ENCODE measurements at regions not wholly inside any gene's neighbourhood (a gene's known extent, or its start where the extent isn't known, plus 50 kb on each side); places are given as distances from the start of the nearest gene placed in this dataset.

DNA sequence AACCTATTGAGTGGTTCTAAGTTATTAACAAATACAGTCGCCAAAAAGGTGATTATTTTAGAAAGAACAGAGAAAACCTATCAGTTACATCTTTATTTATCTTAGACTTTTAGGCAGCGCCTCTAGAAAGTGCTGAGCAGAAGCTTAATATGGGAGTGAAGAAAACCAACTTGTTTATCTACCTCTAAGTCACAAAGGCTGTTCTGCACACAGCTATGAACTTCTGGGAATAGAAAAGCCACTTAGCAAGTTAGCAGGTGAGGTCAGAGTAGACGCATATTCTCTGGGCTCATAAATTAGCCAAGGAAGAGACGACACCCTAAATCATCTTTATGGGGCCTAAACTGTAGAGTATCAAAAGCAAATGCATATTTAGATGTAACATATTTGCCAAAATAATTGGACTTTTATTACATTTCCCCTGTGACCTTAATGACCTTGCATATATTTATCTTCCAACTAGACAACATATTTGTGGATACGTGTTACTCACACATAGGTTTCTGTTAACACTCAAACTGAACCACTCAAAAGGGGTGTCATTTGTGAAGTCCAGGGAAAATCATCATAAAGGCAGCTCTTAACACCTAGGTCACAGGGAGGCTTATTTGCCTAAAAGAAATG lies 267.1 kb downstream of the ADGB start:
- no peak for DNase-seq (ENCODE audit: low spot score)

DNA sequence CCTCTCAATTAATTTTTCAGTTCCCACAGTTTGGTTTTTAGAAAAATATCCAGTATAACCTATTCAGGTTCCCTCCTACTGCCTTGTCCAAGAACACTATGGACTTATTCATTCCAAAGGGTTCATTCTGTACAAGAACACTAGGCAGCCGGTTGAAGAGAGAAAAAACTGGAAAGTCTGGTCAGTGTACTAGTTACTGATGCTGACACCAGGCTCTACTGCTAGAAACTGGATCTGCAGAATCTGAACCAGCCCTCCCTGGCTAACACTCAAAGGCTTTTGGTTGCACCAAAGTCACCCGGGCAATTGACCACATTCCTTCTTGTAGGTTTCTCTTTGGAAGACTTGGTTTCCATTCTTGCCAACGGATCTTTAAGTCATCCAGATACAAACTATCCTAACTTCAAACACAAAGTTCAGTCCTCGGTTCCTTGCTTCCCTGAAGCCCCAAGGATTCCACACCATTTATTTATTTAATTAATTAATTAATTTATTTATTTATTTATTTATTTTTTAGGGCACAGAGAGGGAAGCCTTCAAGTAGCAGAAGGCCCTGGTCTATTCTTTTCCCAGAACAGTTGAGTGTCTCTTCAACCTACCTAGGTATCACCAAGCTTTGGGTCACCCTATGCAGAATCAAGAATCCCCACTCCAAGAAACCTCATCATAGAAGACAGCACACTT lies 268.1 kb downstream of the ADGB start:
- no peak for DNase-seq (ENCODE audit: low spot score)

DNA sequence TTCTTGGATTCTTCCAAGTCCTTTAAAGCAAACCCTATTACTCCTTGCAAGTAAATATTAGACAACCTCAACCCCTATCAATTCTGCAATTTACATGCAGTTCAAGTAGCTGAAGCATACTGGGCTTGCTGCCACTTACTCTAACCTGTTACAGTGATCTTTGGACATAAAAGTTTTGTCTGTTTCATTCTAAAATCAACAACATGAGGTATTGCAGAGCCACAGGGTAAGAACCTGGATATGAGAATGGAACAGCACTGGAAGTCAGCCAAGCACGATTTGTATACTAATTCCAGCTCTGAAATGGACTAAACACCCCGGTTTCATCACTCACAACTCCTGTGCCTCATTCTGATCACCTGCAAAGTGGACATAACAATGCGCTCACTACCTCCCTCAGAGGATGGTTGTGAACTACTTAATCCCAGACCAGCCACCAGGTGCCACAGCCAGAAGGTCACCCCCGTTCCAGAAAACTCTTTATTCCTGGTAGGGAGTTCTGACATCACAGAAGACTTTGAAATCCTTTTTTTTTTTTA lies 270.0 kb downstream of the ADGB start:
- DNase-seq (ENCODE audit: low spot score): no peak

DNA sequence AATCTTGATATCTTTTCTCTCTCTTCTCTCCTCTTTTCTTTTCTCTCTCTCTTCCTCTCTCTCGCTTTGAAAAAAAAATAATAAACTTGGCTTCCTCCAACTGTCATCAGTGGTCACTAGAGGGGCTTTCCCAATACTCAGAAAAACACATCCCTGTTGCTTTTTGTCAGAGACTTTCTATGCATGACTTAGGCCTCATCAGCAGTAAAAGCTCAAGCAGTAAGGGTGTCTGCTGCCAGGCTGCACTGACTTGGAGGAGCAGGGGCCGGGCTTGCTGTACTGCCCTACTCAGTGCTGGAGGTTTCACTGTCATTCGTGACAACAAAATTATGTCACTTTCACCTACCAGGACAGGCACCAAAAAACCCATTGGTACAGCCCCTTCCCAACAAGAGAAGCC lies 272.0 kb downstream of the ADGB start:
- DNase-seq (ENCODE audit: low spot score): peak; percentile 16

- DNase-seq (ENCODE audit: low spot score): peak; percentile 56
Observed at GRCh38 chr6:146871611-146872425, 273.0 kb downstream of the ADGB start.

- DNase-seq (ENCODE audit: low spot score): no peak
Observed at GRCh38 chr6:146872426-146872785, 273.6 kb downstream of the ADGB start.

DNA sequence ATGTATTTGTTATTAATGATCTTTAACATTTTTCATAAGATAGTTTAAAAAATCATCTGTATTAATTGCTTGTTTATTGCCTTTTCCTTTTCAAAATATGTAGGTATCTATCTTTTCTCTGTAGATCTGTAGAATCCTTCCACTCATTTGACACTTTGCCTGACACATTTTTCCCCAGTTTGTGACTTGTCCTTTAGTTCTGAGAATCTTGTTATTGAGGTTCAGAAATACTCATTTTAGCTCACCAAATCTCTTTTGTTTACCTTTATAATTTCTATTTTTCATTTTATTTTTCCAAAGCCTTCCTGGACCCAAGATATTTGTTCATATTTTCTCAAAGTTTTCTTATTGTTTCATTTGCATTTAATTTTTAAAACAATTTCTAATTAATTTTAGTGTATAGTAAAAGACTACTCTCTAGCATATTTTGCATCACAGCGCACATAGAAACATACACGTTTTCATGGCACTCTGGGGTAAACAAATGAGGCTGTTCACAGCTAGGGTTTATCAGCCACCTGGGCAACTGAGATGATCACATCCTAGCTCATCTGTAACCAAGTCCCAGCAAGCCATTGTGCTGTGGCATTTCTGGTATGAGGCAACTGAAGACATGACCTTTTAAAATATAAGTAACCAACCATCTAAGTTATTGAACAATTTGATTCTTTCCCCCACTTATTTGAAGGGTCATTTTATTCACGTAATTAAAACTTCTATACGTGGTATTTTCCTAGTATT lies 275.7 kb downstream of the ADGB start:
- no peak for DNase-seq (ENCODE audit: low spot score)

GRCh38 chr6:146875927-146876270 lies 277.1 kb downstream of the ADGB start:
- DNase-seq (ENCODE audit: low spot score): no peak

GRCh38 chr6:146876271-146877151 lies 277.7 kb downstream of the ADGB start:
- no peak for DNase-seq (ENCODE audit: low spot score)

GRCh38 chr6:146878168-146878951 lies 279.6 kb downstream of the ADGB start:
- DNase-seq (ENCODE audit: low spot score): no peak

- DNase-seq (ENCODE audit: low spot score): no peak
Observed at GRCh38 chr6:146878952-146879340, 280.2 kb downstream of the ADGB start.

- no peak for DNase-seq (ENCODE audit: low spot score)
Observed at GRCh38 chr6:146879406-146880117, 280.8 kb downstream of the ADGB start.

- no peak for DNase-seq (ENCODE audit: low spot score)
Observed at GRCh38 chr6:146881228-146882181, 282.7 kb downstream of the ADGB start.

GRCh38 chr6:146883640-146884531 lies 285.1 kb downstream of the ADGB start:
- no peak for DNase-seq (ENCODE audit: low spot score)

DNA sequence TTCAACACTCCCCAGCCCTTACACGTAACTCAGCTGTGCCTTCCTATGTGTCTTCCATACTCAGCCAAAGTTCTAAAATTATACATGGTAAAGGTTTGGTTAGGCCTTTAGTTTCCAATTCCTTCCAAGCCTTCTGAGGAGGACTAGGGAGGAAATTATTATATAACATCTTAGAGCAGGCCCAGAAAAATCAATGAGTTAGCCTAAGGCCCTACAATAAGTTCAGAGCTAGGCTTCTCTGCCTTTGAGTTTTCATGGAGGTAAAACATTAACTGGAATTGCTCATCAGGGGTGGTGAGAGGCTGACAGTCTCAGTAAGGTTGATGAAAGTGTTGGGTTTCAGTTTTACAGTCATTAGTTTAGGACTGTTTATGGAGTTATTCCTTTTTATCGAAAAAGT lies 286.0 kb downstream of the ADGB start:
- peak; percentile 76 for DNase-seq (ENCODE audit: low spot score)

- DNase-seq (ENCODE audit: low spot score): no peak
Observed at GRCh38 chr6:146885708-146886457, 287.1 kb downstream of the ADGB start.
